ENCODE measurements at regions not wholly inside any gene's neighbourhood (a gene's known extent, or its start where the extent isn't known, plus 50 kb on each side); places are given as distances from the start of the nearest gene placed in this dataset.

DNA sequence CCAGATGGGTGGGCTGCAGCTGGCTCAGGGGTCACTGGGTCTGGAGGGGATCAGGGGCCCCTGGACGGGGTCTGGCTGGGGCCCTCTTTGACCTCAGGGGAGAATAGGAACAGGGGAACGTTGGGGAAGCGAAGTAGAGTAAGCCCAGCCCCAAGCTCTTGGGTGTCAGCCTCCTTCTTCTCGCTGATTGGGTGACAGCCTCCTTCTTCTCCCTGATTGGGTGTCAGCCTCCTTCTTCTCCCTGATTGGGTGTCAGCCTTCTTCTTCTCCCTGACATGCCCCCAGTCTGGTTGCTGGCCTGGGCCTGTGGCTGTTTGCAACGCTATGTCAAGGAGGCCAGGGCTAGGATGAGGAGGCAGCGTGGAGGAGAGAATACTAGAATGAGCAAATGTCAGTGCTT lies 76.7 kb upstream of the CASZ1 start:
- TF ChIP-seq CTCF (IDR thresholded peaks at IDR 0.05; ENCODE audit: extremely low read depth in 1 of 2, insufficient read depth in 1 of 2, low read depth in 1 of 2, low read length in 2 of 2), result no peak
- no peak for TF ChIP-seq POLR2AphosphoS5 (IDR thresholded peaks at IDR 0.05; ENCODE audit: insufficient read depth, low read depth, low read length)
- TF ChIP-seq POLR2A (IDR thresholded peaks at IDR 0.05; ENCODE audit: low read depth, low read length), result no peak
- TF ChIP-seq JUN (IDR thresholded peaks at IDR 0.05; ENCODE audit: borderline replicate concordance, insufficient read depth, insufficient read length, low read depth), result no peak
- no peak for TF ChIP-seq EZH2 (IDR thresholded peaks at IDR 0.05; ENCODE audit: borderline replicate concordance, low read depth, low read length, severe bottlenecking)
- TF ChIP-seq, protein P1, sequence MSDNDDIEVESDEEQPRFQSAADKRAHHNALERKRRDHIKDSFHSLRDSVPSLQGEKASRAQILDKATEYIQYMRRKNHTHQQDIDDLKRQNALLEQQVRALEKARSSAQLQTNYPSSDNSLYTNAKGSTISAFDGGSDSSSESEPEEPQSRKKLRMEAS (IDR thresholded peaks at IDR 0.05; ENCODE audit: insufficient read depth, insufficient read length), result no peak
- no peak for TF ChIP-seq FOS (IDR thresholded peaks at IDR 0.05; ENCODE audit: borderline replicate concordance, insufficient read depth, low read length)
